Stimulated activated effector memory CD8-positive, alpha-beta T cell treated with anti-CD3 and anti-CD28 coated beads, Interleukin-12 subunit alpha, Interleukin-12 subunit beta, amount 100 ng/mL, for 72 hours (primary cell): ENCODE measurements at regions not wholly inside any gene's neighbourhood (a gene's known extent, or its start where the extent isn't known, plus 50 kb on each side); places are given as distances from the start of the nearest gene placed in this dataset.

Experiments used
- ATAC-seq: fragments of 150-1000 bp; cut with Tn5 transposase; 2 replicates; pipeline ENCODE4 v1.10.0; 2021
- DNase-seq, 2 donors: peaks; one replicate each; pipeline ENCODE4 v3.0.0; 2021 to 2022; ENCODE audit warnings: low spot score in 2 of 2
- H3K27ac Mint-ChIP-seq: one replicate; pipeline ENCODE4 v1.8.0; 2022; ENCODE audit warnings: mild to moderate bottlenecking, mixed read lengths
- H3K36me3 Mint-ChIP-seq: one replicate; pipeline ENCODE4 v1.8.0; 2022; ENCODE audit warnings: mild to moderate bottlenecking, mixed read lengths
- H3K4me1 Mint-ChIP-seq: one replicate; pipeline ENCODE4 v1.8.0; 2022; ENCODE audit warnings: mixed read lengths
- H3K4me3 Mint-ChIP-seq: one replicate; pipeline ENCODE4 v1.8.0; 2022; ENCODE audit warnings: mild to moderate bottlenecking, mixed read lengths
- H3K9me3 Mint-ChIP-seq: one replicate; pipeline ENCODE4 v1.8.0; 2022; ENCODE audit warnings: mixed read lengths

GRCh38 chr16:75971334-75971733 is 245.0 kb upstream of the CPHXL start:
- Mint-ChIP-seq H3K9me3 (peaks cover 4% of the 10 kb centered on the region), H3K4me3 (no peak overlapping the region), H3K27ac (no peak overlapping the region), H3K4me1 (no peaks in the 10 kb centered on the region), H3K36me3 (no peaks in the 10 kb centered on the region)
- ATAC-seq, result no peak
- DNase-seq, result no peak

DNA sequence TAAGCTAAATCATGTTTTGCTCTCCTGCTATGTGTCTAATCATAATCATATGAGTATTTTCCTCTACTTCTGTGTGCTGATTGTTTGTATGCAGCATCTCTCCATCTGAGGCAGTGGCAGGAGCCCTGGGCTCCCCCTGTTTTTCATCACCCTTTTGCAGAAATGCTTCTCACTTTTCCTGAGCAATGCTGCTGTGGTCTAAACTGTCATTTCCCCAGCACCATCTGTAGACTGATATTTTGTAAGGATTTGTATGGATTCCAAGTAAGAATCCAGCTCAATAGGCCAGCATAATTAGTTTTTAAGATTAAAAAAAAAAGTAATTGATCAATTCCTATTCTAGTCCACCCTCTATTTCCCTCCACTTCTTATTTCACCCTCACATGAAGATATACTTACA is 257.0 kb upstream of the CPHXL start:
- H3K9me3 Mint-ChIP-seq, result no peaks in the 10 kb centered on the region
- H3K36me3 Mint-ChIP-seq, result no peaks in the 10 kb centered on the region
- no peak overlapping the region for H3K4me3 Mint-ChIP-seq
- H3K27ac Mint-ChIP-seq, result no peak overlapping the region
- H3K4me1 Mint-ChIP-seq, result no peaks in the 10 kb centered on the region
- ATAC-seq (no peak), DNase-seq (no peak)

GRCh38 chr16:75983741-75984381 is 257.6 kb upstream of the CPHXL start:
- ATAC-seq (no peak), DNase-seq (no peak)
- no peak overlapping the region for H3K27ac Mint-ChIP-seq
- no peaks in the 10 kb centered on the region for H3K9me3 Mint-ChIP-seq
- no peaks in the 10 kb centered on the region for H3K4me1 Mint-ChIP-seq
- H3K36me3 Mint-ChIP-seq, result no peaks in the 10 kb centered on the region
- H3K4me3 Mint-ChIP-seq, result no peak overlapping the region

DNA sequence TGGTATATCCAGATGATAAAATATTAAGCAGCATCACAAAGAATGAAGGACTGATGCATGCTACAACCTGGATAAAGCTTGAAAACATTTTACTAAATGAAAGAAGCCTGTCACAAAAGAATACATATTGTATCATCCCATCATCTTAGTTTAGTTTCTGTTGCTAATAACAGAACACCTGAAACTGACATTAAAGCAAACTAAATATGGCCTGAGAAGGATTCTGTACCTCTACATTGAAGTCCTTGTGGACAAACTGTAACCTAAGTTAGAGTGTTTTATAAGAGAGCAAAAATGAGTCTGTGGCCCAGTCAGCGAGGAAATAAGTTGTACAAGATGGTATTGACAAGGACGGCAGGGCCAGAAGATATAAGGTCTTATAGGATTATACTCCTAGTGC is 261.0 kb upstream of the CPHXL start:
- H3K4me1 Mint-ChIP-seq, result no peaks in the 10 kb centered on the region
- H3K27ac Mint-ChIP-seq, result no peak overlapping the region
- H3K9me3 Mint-ChIP-seq, result no peaks in the 10 kb centered on the region
- DNase-seq (no peak), ATAC-seq (no peak)
- no peaks in the 10 kb centered on the region for H3K36me3 Mint-ChIP-seq
- no peak overlapping the region for H3K4me3 Mint-ChIP-seq

DNA sequence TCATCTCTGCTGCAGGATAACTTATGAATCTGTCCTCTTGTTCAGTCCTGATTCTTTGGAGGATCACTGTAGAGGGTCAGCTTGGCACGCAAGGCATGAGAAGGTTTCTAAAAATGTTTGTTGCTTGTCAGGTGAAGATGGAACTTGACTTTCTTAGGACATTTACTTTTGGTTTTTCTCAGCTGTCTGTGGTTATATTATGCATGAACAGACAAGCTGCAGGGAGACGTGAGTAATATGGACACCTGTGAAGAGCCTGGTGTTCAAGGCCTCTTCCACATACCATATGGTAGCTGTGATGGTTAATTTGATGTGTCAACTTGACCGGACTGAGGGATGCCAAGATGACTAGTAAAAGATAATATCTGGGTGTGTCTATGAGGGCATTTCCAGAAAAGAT is 270.2 kb upstream of the CPHXL start:
- ATAC-seq (no peak), DNase-seq (no peak)
- peaks cover 3% of the 10 kb centered on the region for H3K9me3 Mint-ChIP-seq
- H3K4me3 Mint-ChIP-seq, result no peak overlapping the region
- no peak overlapping the region for H3K27ac Mint-ChIP-seq
- no peaks in the 10 kb centered on the region for H3K4me1 Mint-ChIP-seq
- H3K36me3 Mint-ChIP-seq, result no peaks in the 10 kb centered on the region

GRCh38 chr16:75997606-75998005 is 271.3 kb upstream of the CPHXL start:
- Mint-ChIP-seq H3K9me3 (peaks cover 3% of the 10 kb centered on the region), H3K4me3 (no peak overlapping the region), H3K4me1 (no peaks in the 10 kb centered on the region), H3K36me3 (no peaks in the 10 kb centered on the region), H3K27ac (no peak overlapping the region)
- DNase-seq (no peak), ATAC-seq (no peak)

GRCh38 chr16:76007645-76008044 is 269.6 kb upstream of the CNTNAP4 start:
- no peaks in the 10 kb centered on the region for H3K36me3 Mint-ChIP-seq
- ATAC-seq, result no peak
- no peaks in the 10 kb centered on the region for H3K4me1 Mint-ChIP-seq
- H3K9me3 Mint-ChIP-seq, result peaks cover 6% of the 10 kb centered on the region
- no peak for DNase-seq
- H3K27ac Mint-ChIP-seq, result no peak overlapping the region
- H3K4me3 Mint-ChIP-seq, result no peak overlapping the region

DNA sequence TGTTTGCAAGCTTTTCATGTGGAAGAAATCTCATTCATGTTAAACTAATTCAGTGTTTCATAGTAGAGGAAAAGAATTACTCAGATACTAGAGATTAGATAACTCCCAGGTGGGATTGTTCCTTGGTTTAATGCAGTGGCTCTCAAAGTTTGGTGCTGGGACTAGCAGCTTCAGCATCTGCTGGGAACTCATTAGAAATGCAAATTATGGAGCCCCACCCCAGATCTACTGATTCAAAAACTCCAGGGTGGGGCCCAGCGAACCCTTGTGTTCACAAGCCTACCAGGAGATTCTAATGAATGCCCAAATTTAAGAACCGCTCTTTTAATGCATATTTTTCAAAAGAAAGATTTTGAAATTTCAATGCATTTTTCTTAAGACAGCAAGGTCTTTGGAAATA is 253.4 kb upstream of the CNTNAP4 start:
- no peaks in the 10 kb centered on the region for H3K4me1 Mint-ChIP-seq
- no peak for ATAC-seq
- no peak overlapping the region for H3K4me3 Mint-ChIP-seq
- H3K9me3 Mint-ChIP-seq, result peaks cover 7% of the 10 kb centered on the region
- H3K36me3 Mint-ChIP-seq, result no peaks in the 10 kb centered on the region
- no peak overlapping the region for H3K27ac Mint-ChIP-seq
- DNase-seq, result no peak

- DNase-seq (no peak), ATAC-seq (no peak)
- no peaks in the 10 kb centered on the region for H3K4me1 Mint-ChIP-seq
These were observed 241.5 kb upstream of the CNTNAP4 start for GRCh38 chr16:76035689-76036088.

GRCh38 chr16:76038097-76038496 is 239.1 kb upstream of the CNTNAP4 start:
- H3K9me3 Mint-ChIP-seq, result peaks cover 5% of the 10 kb centered on the region
- H3K36me3 Mint-ChIP-seq, result no peaks in the 10 kb centered on the region
- no peaks in the 10 kb centered on the region for H3K4me1 Mint-ChIP-seq
- ATAC-seq (no peak), DNase-seq (no peak)
- H3K4me3 Mint-ChIP-seq, result no peak overlapping the region
- H3K27ac Mint-ChIP-seq, result no peak overlapping the region

More at GRCh38 chr16:76035689-76036088, 241.5 kb upstream of the CNTNAP4 start:
- H3K4me3 Mint-ChIP-seq, result no peak overlapping the region
- H3K27ac Mint-ChIP-seq, result no peak overlapping the region
- no peaks in the 10 kb centered on the region for H3K36me3 Mint-ChIP-seq
- H3K9me3 Mint-ChIP-seq, result peaks cover 5% of the 10 kb centered on the region

- Mint-ChIP-seq H3K4me1 (no peaks in the 10 kb centered on the region), H3K4me3 (no peak overlapping the region), H3K36me3 (no peaks in the 10 kb centered on the region), H3K9me3 (peaks cover 24% of the 10 kb centered on the region), H3K27ac (no peak overlapping the region)
- ATAC-seq, result no peak
- no peak for DNase-seq
These were observed 224.5 kb upstream of the CNTNAP4 start for GRCh38 chr16:76052725-76053124.

DNA sequence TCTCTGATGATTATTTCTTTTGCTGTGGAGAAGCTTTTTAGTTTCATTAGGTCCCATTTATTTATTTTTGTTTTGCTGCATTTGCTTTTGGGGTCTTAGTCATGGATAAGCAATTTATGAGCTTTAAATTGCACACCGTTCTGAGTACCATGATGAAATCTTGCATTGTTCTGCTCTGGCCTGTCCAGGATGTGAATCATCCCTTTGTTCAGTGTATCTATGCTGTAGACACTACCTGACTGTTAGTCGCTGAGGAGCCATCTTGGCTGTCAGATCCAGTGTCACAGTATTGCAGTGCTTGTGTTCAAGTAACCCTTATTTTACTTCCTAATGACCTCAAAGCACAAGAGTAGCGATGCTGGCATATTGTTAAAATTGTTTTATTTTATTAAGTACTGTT is 218.0 kb upstream of the CNTNAP4 start:
- Mint-ChIP-seq H3K4me1 (no peaks in the 10 kb centered on the region), H3K36me3 (no peaks in the 10 kb centered on the region), H3K9me3 (peaks cover 8% of the 10 kb centered on the region), H3K27ac (no peak overlapping the region), H3K4me3 (no peak overlapping the region)
- no peak for ATAC-seq
- DNase-seq, result no peak

- H3K4me3 Mint-ChIP-seq, result no peak overlapping the region
- peaks cover 6% of the 10 kb centered on the region for H3K9me3 Mint-ChIP-seq
- H3K4me1 Mint-ChIP-seq, result no peaks in the 10 kb centered on the region
- ATAC-seq (no peak), DNase-seq (no peak)
- H3K27ac Mint-ChIP-seq, result no peak overlapping the region
- H3K36me3 Mint-ChIP-seq, result no peaks in the 10 kb centered on the region
These were observed 217.5 kb upstream of the CNTNAP4 start for GRCh38 chr16:76059701-76060100.

DNA sequence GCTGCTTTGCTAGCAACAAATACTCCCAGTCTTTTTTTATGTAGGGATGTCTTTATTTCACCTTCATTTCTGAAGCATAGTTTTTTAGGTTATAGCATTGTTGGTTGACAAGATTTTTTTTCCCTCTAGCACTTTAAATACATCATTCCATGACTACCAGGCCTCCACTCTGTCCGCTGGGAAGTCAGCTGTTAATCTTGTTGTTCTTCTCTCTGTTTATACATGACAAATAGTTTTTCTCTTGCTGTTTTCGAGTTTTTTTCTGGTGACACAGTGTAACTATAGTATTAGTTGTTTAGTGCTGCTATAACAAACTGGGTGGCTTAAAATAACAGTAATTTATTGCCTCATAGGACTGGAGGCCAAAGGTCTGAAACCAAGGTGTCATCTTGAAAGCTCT is 205.5 kb upstream of the CNTNAP4 start:
- Mint-ChIP-seq H3K4me1 (no peaks in the 10 kb centered on the region), H3K4me3 (no peak overlapping the region), H3K36me3 (no peaks in the 10 kb centered on the region), H3K9me3 (peaks cover 10% of the 10 kb centered on the region), H3K27ac (no peak overlapping the region)
- DNase-seq, result no peak
- ATAC-seq, result no peak

DNA sequence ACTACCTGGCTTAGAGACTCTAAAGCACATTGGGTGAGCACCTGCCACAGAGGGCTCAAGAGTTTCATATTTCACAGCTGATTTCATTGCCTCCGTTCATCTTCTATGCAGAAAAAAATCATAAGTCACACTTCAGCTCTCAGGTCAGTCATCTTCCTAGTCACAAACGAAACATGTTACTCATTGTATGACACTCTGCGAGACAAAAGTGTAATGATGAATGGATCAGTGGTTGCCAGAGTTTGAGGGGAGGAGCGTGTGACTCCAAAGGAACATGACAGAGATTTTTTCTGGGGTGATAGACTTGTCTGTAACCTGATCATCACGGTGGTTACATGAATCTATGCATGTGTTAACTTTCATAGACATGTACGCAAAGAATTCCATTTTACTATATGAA is 195.2 kb upstream of the CNTNAP4 start:
- no peak overlapping the region for H3K27ac Mint-ChIP-seq
- no peak for DNase-seq
- ATAC-seq, result no peak
- H3K36me3 Mint-ChIP-seq, result no peaks in the 10 kb centered on the region
- H3K4me1 Mint-ChIP-seq, result no peaks in the 10 kb centered on the region
- no peaks in the 10 kb centered on the region for H3K9me3 Mint-ChIP-seq
- H3K4me3 Mint-ChIP-seq, result no peak overlapping the region

DNA sequence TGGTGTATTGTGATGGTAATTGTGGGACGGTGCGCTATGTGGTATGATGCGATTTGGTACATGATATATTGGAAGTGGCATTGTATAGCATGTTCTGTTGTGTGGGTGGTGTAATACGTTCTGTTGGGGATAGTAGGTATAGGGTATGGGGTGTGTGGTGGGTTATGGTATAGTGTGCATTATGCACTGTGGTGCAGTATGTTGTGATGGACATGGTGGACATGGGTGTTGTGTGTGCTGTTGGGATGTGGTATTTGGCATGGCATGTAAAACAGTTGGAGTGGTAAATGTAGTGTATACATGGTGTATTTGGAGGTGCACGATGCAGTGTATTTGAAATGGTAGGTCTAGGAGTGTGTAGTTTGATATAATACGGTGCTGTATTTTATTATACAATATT is 170.6 kb upstream of the CNTNAP4 start:
- no peak for DNase-seq
- no peak for ATAC-seq
- Mint-ChIP-seq H3K9me3 (peaks cover 21% of the 10 kb centered on the region), H3K4me1 (no peaks in the 10 kb centered on the region), H3K36me3 (no peaks in the 10 kb centered on the region), H3K27ac (no peak overlapping the region), H3K4me3 (no peak overlapping the region)

GRCh38 chr16:76108460-76108859 is 168.7 kb upstream of the CNTNAP4 start:
- Mint-ChIP-seq H3K9me3 (peaks cover 11% of the 10 kb centered on the region), H3K4me3 (no peak overlapping the region), H3K36me3 (no peaks in the 10 kb centered on the region), H3K27ac (no peak overlapping the region), H3K4me1 (no peaks in the 10 kb centered on the region)
- DNase-seq (no peak), ATAC-seq (no peak)
